ENCODE measurements at regions not wholly inside any gene's neighbourhood (a gene's known extent, or its start where the extent isn't known, plus 50 kb on each side); places are given as distances from the start of the nearest gene placed in this dataset.

GRCh38 chr2:139380051-139380450 lies 599.9 kb upstream of the NXPH2 start:
- intact Hi-C loops (cut with DNase I), result no loop called here
- DNase-seq (no peak), ATAC-seq (no peak)
- no peak overlapping the region for H3K4me3 ChIP-seq
- TF ChIP-seq, protein P1, sequence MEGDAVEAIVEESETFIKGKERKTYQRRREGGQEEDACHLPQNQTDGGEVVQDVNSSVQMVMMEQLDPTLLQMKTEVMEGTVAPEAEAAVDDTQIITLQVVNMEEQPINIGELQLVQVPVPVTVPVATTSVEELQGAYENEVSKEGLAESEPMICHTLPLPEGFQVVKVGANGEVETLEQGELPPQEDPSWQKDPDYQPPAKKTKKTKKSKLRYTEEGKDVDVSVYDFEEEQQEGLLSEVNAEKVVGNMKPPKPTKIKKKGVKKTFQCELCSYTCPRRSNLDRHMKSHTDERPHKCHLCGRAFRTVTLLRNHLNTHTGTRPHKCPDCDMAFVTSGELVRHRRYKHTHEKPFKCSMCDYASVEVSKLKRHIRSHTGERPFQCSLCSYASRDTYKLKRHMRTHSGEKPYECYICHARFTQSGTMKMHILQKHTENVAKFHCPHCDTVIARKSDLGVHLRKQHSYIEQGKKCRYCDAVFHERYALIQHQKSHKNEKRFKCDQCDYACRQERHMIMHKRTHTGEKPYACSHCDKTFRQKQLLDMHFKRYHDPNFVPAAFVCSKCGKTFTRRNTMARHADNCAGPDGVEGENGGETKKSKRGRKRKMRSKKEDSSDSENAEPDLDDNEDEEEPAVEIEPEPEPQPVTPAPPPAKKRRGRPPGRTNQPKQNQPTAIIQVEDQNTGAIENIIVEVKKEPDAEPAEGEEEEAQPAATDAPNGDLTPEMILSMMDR (IDR thresholded peaks at IDR 0.05), result no peak
- H3K27ac ChIP-seq, result no peak overlapping the region
- H3K27me3 ChIP-seq, result no peaks in the 10 kb centered on the region
- no peaks in the 10 kb centered on the region for H3K9me3 ChIP-seq
- H3K4me1 ChIP-seq, result no peaks in the 10 kb centered on the region
- no peaks in the 10 kb centered on the region for H3K36me3 ChIP-seq

DNA sequence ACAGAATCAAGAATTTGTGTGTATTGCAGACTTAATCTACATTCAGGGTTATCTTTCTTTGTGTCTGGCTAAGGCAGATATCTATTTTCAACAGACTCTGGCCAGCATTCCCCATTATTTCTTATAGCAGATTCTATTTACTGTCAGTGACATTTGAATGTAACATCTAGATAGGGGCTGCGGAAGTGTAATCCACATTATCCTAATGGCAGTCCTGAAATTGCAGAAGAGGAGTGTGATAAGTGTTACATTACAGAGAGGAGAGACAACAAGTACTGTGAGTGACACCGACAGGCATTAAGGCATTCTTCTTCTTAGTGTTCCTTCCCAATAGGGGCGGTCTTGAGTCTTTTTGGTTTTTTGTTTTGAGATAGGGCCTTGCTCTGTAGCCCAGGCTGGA lies 598.2 kb upstream of the NXPH2 start:
- Histone ChIP-seq H3K4me3 (no peak overlapping the region), H3K27ac (no peak overlapping the region), H3K9me3 (no peaks in the 10 kb centered on the region), H3K36me3 (no peaks in the 10 kb centered on the region), H3K27me3 (no peaks in the 10 kb centered on the region), H3K4me1 (no peaks in the 10 kb centered on the region)
- TF ChIP-seq, protein P1 (IDR thresholded peaks at IDR 0.05), result no peak
- no peak for ATAC-seq
- no peak for DNase-seq
- intact Hi-C loops (cut with DNase I), result no loop called here

- Histone ChIP-seq H3K27ac (no peak overlapping the region), H3K4me3 (no peak overlapping the region), H3K4me1 (no peaks in the 10 kb centered on the region), H3K27me3 (no peaks in the 10 kb centered on the region), H3K9me3 (no peaks in the 10 kb centered on the region), H3K36me3 (no peaks in the 10 kb centered on the region)
- intact Hi-C loops (cut with DNase I), result no loop called here
- TF ChIP-seq, protein P1 (IDR thresholded peaks at IDR 0.05), result no peak
- ATAC-seq (no peak), DNase-seq (no peak)
Observed at GRCh38 chr2:139374296-139374850, 594.2 kb upstream of the NXPH2 start.

DNA sequence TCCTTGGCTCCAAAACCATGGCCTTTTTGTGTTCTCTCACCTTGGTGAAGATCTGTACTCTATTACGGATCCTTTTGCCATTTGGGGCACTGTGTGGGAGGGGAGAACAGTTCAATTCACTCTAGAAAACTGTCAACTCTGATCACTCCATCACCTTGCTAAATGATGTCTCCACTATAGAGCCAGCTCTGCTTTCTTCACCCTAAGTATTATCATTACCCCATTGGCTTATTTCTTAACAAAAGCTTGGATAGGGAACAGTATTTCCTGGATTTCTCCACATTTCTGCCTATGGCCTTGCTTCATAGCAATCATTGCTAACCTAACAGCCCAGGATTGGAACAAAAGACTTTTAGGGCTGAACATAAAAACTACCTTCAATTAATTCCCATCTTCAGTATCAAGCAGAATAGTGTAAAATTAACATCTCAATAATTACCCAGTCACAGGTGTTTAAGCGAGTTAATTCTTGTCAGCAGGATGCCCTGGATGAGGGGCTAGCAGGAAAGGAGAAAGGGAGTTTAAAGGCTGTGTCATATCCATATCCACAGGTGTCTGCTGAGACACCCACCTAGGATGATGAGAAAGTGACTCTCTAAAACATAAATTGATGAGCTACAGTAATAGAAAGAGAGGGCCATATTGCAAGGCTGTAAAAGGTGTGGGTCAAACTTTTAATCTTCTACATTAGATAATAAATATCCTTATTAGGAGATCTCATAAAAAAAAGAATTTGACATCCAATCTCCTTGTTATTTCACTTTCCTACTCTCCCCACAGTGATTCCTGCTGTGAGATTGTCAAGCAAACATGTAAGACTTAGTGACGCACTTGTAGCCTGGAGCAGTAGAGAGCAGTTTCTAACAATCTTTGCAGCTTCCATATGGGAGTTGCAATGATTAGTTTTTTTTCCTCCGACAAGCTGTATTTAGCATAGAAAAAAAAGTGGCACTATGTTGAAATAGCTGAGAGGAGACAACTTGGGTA lies 589.5 kb upstream of the NXPH2 start:
- no peak for ATAC-seq
- H3K4me1 ChIP-seq, result no peaks in the 10 kb centered on the region
- H3K4me3 ChIP-seq, result no peak overlapping the region
- no peak overlapping the region for H3K27ac ChIP-seq
- H3K36me3 ChIP-seq, result no peaks in the 10 kb centered on the region
- intact Hi-C loops (cut with DNase I), result no loop called here
- no peaks in the 10 kb centered on the region for H3K27me3 ChIP-seq
- TF ChIP-seq, protein P1 (IDR thresholded peaks at IDR 0.05), result no peak
- H3K9me3 ChIP-seq, result no peaks in the 10 kb centered on the region
- no peak for DNase-seq

GRCh38 chr2:139367416-139367815 lies 587.2 kb upstream of the NXPH2 start:
- H3K4me3 ChIP-seq, result no peak overlapping the region
- H3K9me3 ChIP-seq, result no peaks in the 10 kb centered on the region
- TF ChIP-seq, protein P1 (IDR thresholded peaks at IDR 0.05), result no peak
- H3K27ac ChIP-seq, result no peak overlapping the region
- H3K36me3 ChIP-seq, result no peaks in the 10 kb centered on the region
- ATAC-seq, result no peak
- no peaks in the 10 kb centered on the region for H3K27me3 ChIP-seq
- intact Hi-C loops (cut with DNase I), result no loop called here
- no peaks in the 10 kb centered on the region for H3K4me1 ChIP-seq
- DNase-seq, result no peak

Measured in upper lobe of right lung (tissue), 1 donor.